ENCODE measurements at regions not wholly inside any gene's neighbourhood (a gene's known extent, or its start where the extent isn't known, plus 50 kb on each side); places are given as distances from the start of the nearest gene placed in this dataset.

GRCh38 chr5:106966686-106967315, 703.9 kb downstream of the EFNA5 start:
- no peak for DNase-seq

GRCh38 chr5:106964132-106964531, 706.6 kb downstream of the EFNA5 start:
- no peak for DNase-seq

GRCh38 chr5:106963630-106964029, 707.1 kb downstream of the EFNA5 start:
- no peak for DNase-seq

GRCh38 chr5:106962464-106963230, 708.1 kb downstream of the EFNA5 start:
- no peak for DNase-seq

- DNase-seq: no peak
Observed at GRCh38 chr5:106959387-106959786, 711.4 kb downstream of the EFNA5 start.

GRCh38 chr5:106957336-106957735, 713.4 kb downstream of the EFNA5 start:
- no peak for DNase-seq

- DNase-seq: no peak
Observed at GRCh38 chr5:106956886-106957285, 713.9 kb downstream of the EFNA5 start.

- no peak for DNase-seq
Observed at GRCh38 chr5:106956187-106956586, 714.5 kb downstream of the EFNA5 start.

GRCh38 chr5:106940986-106941385, 729.8 kb downstream of the EFNA5 start:
- DNase-seq: no peak

GRCh38 chr5:106940301-106940846, 730.4 kb downstream of the EFNA5 start:
- no peak for DNase-seq

GRCh38 chr5:106923409-106923808, 747.3 kb downstream of the EFNA5 start:
- DNase-seq: no peak

GRCh38 chr5:106921567-106921966, 749.2 kb downstream of the EFNA5 start:
- DNase-seq: no peak

- DNase-seq: no peak
Observed at GRCh38 chr5:106910486-106910885, 760.3 kb downstream of the EFNA5 start.

GRCh38 chr5:106909716-106910115, 761.0 kb downstream of the EFNA5 start:
- no peak for DNase-seq

- DNase-seq: no peak
Observed at GRCh38 chr5:106907979-106908378, 762.8 kb downstream of the EFNA5 start.

- DNase-seq: no peak
Observed at GRCh38 chr5:106906199-106906598, 764.5 kb downstream of the EFNA5 start.

GRCh38 chr5:106894964-106895363, 775.8 kb downstream of the EFNA5 start:
- no peak for DNase-seq

GRCh38 chr5:106882035-106882434, 788.7 kb downstream of the EFNA5 start:
- no peak for DNase-seq

GRCh38 chr5:106880656-106881055, 790.1 kb downstream of the EFNA5 start:
- no peak for DNase-seq

GRCh38 chr5:106877881-106878280, 792.9 kb downstream of the EFNA5 start:
- no peak for DNase-seq

GRCh38 chr5:106876665-106877194, 794.0 kb downstream of the EFNA5 start:
- no peak for DNase-seq

GRCh38 chr5:106876298-106876622, 794.5 kb downstream of the EFNA5 start:
- no peak for DNase-seq

GRCh38 chr5:106875591-106876297, 795.0 kb downstream of the EFNA5 start:
- no peak for DNase-seq

- DNase-seq: no peak
Observed at GRCh38 chr5:106874974-106875373, 795.8 kb downstream of the EFNA5 start.

All from NCI-H510A treated with DMSO at 0.1 percent for 48 hours (cell line).